OCI-LY7 (cell line): ENCODE measurements at regions not wholly inside any gene's neighbourhood (a gene's known extent, or its start where the extent isn't known, plus 50 kb on each side); places are given as distances from the start of the nearest gene placed in this dataset.

Source experiments
- EZH2phosphoT487 ChIP-seq: fragments of 200-600 bp; sonication (generic); IDR thresholded peaks from 2 replicates; pipeline ENCODE4 v1.6.1; 2018; ENCODE audit warnings: low read depth, borderline replicate concordance, mild to moderate bottlenecking, mixed run types, antibody characterized with exemption, low read length, moderate library complexity, mixed read lengths
- TF ChIP-seq, protein P1 (sequence below): fragments of 200-600 bp; sonication (generic); conservative IDR thresholded peaks from 2 replicates; pipeline ENCODE4 v1.5.1; 2014; ENCODE audit warnings: mild to moderate bottlenecking, antibody characterized with exemption, low read length, moderate library complexity, mixed read lengths

DNA sequence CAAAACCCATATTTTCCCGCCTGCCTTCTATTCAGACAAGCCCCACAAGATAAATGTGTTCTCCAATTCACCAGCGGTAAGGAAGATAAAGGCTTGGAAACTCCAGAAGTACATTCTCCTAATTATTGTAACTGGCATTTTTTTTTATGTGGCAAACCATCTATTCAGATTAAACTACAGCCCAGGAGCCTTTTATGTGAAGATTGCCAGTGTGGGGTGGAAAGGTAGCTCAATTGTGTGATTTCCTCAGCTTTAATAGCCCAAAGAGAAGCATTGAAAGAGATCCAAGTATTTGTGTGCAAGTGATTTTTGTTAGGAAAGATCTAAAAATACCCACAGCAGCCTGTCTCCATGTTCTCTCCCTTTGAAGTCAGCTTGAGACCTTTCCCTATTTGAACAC lies 451.4 kb upstream of the CCL2 start:
- TF ChIP-seq, protein P1, sequence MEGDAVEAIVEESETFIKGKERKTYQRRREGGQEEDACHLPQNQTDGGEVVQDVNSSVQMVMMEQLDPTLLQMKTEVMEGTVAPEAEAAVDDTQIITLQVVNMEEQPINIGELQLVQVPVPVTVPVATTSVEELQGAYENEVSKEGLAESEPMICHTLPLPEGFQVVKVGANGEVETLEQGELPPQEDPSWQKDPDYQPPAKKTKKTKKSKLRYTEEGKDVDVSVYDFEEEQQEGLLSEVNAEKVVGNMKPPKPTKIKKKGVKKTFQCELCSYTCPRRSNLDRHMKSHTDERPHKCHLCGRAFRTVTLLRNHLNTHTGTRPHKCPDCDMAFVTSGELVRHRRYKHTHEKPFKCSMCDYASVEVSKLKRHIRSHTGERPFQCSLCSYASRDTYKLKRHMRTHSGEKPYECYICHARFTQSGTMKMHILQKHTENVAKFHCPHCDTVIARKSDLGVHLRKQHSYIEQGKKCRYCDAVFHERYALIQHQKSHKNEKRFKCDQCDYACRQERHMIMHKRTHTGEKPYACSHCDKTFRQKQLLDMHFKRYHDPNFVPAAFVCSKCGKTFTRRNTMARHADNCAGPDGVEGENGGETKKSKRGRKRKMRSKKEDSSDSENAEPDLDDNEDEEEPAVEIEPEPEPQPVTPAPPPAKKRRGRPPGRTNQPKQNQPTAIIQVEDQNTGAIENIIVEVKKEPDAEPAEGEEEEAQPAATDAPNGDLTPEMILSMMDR: no peak
- no peak for TF ChIP-seq EZH2phosphoT487
